ENCODE measurements at regions not wholly inside any gene's neighbourhood (a gene's known extent, or its start where the extent isn't known, plus 50 kb on each side); places are given as distances from the start of the nearest gene placed in this dataset.
"Not testable (repeated sequence)": the region's sequence is repeated elsewhere in the genome, so short reads cannot be mapped to it uniquely, and the experiment has no call there.

GRCh38 chr14:43090380-43090779, 1416.7 kb downstream of the FSCB start:
- no peak for DNase-seq

GRCh38 chr14:43087666-43088065, 1419.4 kb downstream of the FSCB start:
- DNase-seq = no peak

GRCh38 chr14:43085819-43086218, 1421.3 kb downstream of the FSCB start:
- DNase-seq = no peak

- DNase-seq = not testable (repeated sequence)
Observed at GRCh38 chr14:43067372-43067771, 1439.7 kb downstream of the FSCB start.

- no peak for DNase-seq
Observed at GRCh38 chr14:43056106-43056505, 1449.4 kb downstream of the LRFN5 start.

- no peak for DNase-seq
Observed at GRCh38 chr14:43052897-43053296, 1446.2 kb downstream of the LRFN5 start.

GRCh38 chr14:43043850-43044249, 1437.2 kb downstream of the LRFN5 start:
- no peak for DNase-seq

- no peak for DNase-seq
Observed at GRCh38 chr14:43042408-43042807, 1435.7 kb downstream of the LRFN5 start.

GRCh38 chr14:43041976-43042375, 1435.3 kb downstream of the LRFN5 start:
- DNase-seq = no peak

GRCh38 chr14:43041207-43041606, 1434.5 kb downstream of the LRFN5 start:
- no peak for DNase-seq

- no peak for DNase-seq
Observed at GRCh38 chr14:43039881-43040280, 1433.2 kb downstream of the LRFN5 start.

GRCh38 chr14:43031598-43031997, 1424.9 kb downstream of the LRFN5 start:
- no peak for DNase-seq

GRCh38 chr14:43022094-43022800, 1415.6 kb downstream of the LRFN5 start:
- no peak for DNase-seq

GRCh38 chr14:43019826-43020225, 1413.2 kb downstream of the LRFN5 start:
- no peak for DNase-seq

- DNase-seq = no peak
Observed at GRCh38 chr14:43014338-43014737, 1407.7 kb downstream of the LRFN5 start.

- DNase-seq = no peak
Observed at GRCh38 chr14:43012817-43013216, 1406.1 kb downstream of the LRFN5 start.

GRCh38 chr14:43005807-43006206, 1399.1 kb downstream of the LRFN5 start:
- DNase-seq = no peak

- no peak for DNase-seq
Observed at GRCh38 chr14:43003845-43004244, 1397.2 kb downstream of the LRFN5 start.

- DNase-seq = no peak
Observed at GRCh38 chr14:43001731-43002130, 1395.1 kb downstream of the LRFN5 start.

- DNase-seq = no peak
Observed at GRCh38 chr14:42994051-42994736, 1387.5 kb downstream of the LRFN5 start.

- DNase-seq = no peak
Observed at GRCh38 chr14:42992930-42993329, 1386.3 kb downstream of the LRFN5 start.

- DNase-seq = no peak
Observed at GRCh38 chr14:42980419-42980818, 1373.7 kb downstream of the LRFN5 start.

- DNase-seq = not testable (repeated sequence)
Observed at GRCh38 chr14:42973171-42973570, 1366.5 kb downstream of the LRFN5 start.

Data from amygdala (tissue), 56 donors.